Natural killer cell (primary cell): ENCODE measurements at regions not wholly inside any gene's neighbourhood (a gene's known extent, or its start where the extent isn't known, plus 50 kb on each side); places are given as distances from the start of the nearest gene placed in this dataset.

Experiments
- ATAC-seq, 3 donors: fragments of 150-1000 bp in 2 of 3; fragments of 200-7000 bp in 1 of 3; cut with Tn5 transposase; 1 replicate in 1 of 3; 2 replicates in 2 of 3; pipeline ENCODE4 v1.10.0; 2021; ENCODE audit warnings: mild to moderate bottlenecking in 2 of 3, moderate library complexity in 2 of 3
- DNase-seq, 2 donors: peaks; one replicate each; pipeline versions ENCODE4 v3.0.0 to v3.0.0-alpha.2; 2013 to 2021; ENCODE audit warnings: mixed read lengths in 1 of 2
- H3K27ac ChIP-seq: one replicate; pipeline ENCODE4 v1.5.1; 2013; ENCODE audit warnings: mild to moderate bottlenecking, low read length
- H3K27me3 ChIP-seq: one replicate; pipeline ENCODE4 v1.6.1; 2013; ENCODE audit warnings: low read length; ENCODE audit not compliant: control insufficient read depth, insufficient read depth
- H3K36me3 ChIP-seq: one replicate; pipeline ENCODE4 v1.6.1; 2013; ENCODE audit warnings: low read length; ENCODE audit not compliant: control insufficient read depth, insufficient read depth
- H3K4me1 ChIP-seq: one replicate; pipeline ENCODE4 v1.6.1; 2013; ENCODE audit warnings: low read length; ENCODE audit not compliant: control insufficient read depth, insufficient read depth
- H3K4me3 ChIP-seq: one replicate; pipeline ENCODE4 v1.5.1; 2013; ENCODE audit warnings: low read length
- H3K9me3 ChIP-seq: one replicate; pipeline ENCODE4 v1.6.1; 2013; ENCODE audit warnings: low read length; ENCODE audit not compliant: control insufficient read depth, insufficient read depth
- H3K27ac Mint-ChIP-seq, 2 donors: one replicate each; pipeline ENCODE4 v1.8.0; 2022; ENCODE audit warnings: mild to moderate bottlenecking in 2 of 2, mixed read lengths in 2 of 2, moderate library complexity in 1 of 2
- H3K27me3 Mint-ChIP-seq, 2 donors: one replicate each; pipeline ENCODE4 v1.8.0; 2022; ENCODE audit warnings: low read depth in 2 of 2, mixed read lengths in 2 of 2
- H3K36me3 Mint-ChIP-seq: one replicate; pipeline ENCODE4 v1.8.0; 2022; ENCODE audit warnings: mixed read lengths
- H3K4me1 Mint-ChIP-seq, 2 donors: one replicate each; pipeline ENCODE4 v1.8.0; 2022; ENCODE audit warnings: mixed read lengths in 2 of 2
- H3K4me3 Mint-ChIP-seq: one replicate; pipeline ENCODE4 v1.8.0; 2022; ENCODE audit warnings: mild to moderate bottlenecking, moderate library complexity, mixed read lengths
- H3K9me3 Mint-ChIP-seq, 2 donors: one replicate each; pipeline ENCODE4 v1.8.0; 2022; ENCODE audit warnings: mixed read lengths in 2 of 2
- WGBS: methylation state at CpG from one replicate; pipeline ENCODE4 v1.1.7; 2013; ENCODE audit warnings: missing lambda C conversion rate; ENCODE audit not compliant: insufficient coverage; 5-methylcytosine and 5-hydroxymethylcytosine counted together
- intact Hi-C: fragments of 100-400 bp; cut with micrococcal nuclease; formaldehyde crosslinking; loops from one replicate; pipeline ENCODE4 v1.14.2; 2022
- TF ChIP-seq, protein P1 (sequence below): fragments of 200-600 bp; IDR thresholded peaks from one replicate; pipeline ENCODE4 v1.8.0; 2022; ENCODE audit warnings: antibody characterized with exemption

DNA sequence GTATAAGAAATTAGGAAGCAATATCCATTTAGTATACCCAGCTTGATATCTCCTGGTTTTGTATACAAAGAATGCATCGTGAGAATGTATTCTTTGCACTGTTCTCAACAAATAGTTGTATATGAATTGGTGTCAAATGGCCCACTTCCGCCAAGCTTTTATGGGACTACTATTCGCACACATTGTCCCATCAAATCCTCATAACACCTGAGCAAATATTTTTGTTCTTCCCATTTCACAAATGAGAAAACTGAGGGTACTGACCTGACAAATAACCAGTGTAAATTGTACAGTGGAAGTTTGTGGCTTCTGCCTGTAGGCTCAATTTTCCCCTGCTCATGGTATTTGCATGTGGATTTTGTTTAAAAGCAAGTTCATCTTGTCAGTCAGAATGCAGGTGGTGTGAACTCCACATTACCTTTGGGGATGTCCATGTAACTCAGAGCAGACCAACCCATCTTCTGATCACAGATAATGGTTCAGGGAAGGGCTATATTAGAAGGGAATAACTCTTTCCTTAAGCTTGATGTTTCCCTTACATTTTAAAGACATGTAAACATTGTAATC, 51.5 kb upstream of the FAM241A start:
- Mint-ChIP-seq H3K9me3 (no peaks in the 10 kb centered on the region), H3K4me1 (no peaks in the 10 kb centered on the region), H3K36me3 (no peaks in the 10 kb centered on the region), H3K27me3 (peaks cover 11 to 22% of the 10 kb centered on the region in 2 donors), H3K4me3 (no peak overlapping the region), H3K27ac (no peak overlapping the region)
- WGBS, result 83% methylated on average over 1 of the region's 3 CpGs
- ATAC-seq, result no peak
- TF ChIP-seq, protein P1, sequence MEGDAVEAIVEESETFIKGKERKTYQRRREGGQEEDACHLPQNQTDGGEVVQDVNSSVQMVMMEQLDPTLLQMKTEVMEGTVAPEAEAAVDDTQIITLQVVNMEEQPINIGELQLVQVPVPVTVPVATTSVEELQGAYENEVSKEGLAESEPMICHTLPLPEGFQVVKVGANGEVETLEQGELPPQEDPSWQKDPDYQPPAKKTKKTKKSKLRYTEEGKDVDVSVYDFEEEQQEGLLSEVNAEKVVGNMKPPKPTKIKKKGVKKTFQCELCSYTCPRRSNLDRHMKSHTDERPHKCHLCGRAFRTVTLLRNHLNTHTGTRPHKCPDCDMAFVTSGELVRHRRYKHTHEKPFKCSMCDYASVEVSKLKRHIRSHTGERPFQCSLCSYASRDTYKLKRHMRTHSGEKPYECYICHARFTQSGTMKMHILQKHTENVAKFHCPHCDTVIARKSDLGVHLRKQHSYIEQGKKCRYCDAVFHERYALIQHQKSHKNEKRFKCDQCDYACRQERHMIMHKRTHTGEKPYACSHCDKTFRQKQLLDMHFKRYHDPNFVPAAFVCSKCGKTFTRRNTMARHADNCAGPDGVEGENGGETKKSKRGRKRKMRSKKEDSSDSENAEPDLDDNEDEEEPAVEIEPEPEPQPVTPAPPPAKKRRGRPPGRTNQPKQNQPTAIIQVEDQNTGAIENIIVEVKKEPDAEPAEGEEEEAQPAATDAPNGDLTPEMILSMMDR, result no peak
- DNase-seq, result no peak
- Histone ChIP-seq H3K9me3 (no peaks in the 10 kb centered on the region), H3K4me3 (no peak overlapping the region), H3K27ac (no peak overlapping the region), H3K36me3 (no peaks in the 10 kb centered on the region), H3K4me1 (no peaks in the 10 kb centered on the region), H3K27me3 (no peaks in the 10 kb centered on the region)
- intact Hi-C loops, result no loop called here

- Mint-ChIP-seq H3K36me3 (no peaks in the 10 kb centered on the region), H3K9me3 (no peaks in the 10 kb centered on the region), H3K27ac (no peak overlapping the region), H3K4me3 (no peak overlapping the region), H3K27me3 (peaks cover 16 to 22% of the 10 kb centered on the region in 2 donors), H3K4me1 (peaks cover 0 to 3% of the 10 kb centered on the region in 2 donors)
- Histone ChIP-seq H3K27me3 (no peaks in the 10 kb centered on the region), H3K36me3 (no peaks in the 10 kb centered on the region), H3K27ac (no peak overlapping the region), H3K4me1 (no peaks in the 10 kb centered on the region), H3K9me3 (no peaks in the 10 kb centered on the region), H3K4me3 (no peak overlapping the region)
- no peak for ATAC-seq
- TF ChIP-seq, protein P1, result no peak
- intact Hi-C loops, result no loop called here
- no CpG with 5 or more reads among the region's 1 CpG for WGBS
- DNase-seq, result no peak
Measured at GRCh38 chr4:112094330-112094729, 50.9 kb upstream of the FAM241A start.
